ELR (cell line): ENCODE measurements at regions not wholly inside any gene's neighbourhood (a gene's known extent, or its start where the extent isn't known, plus 50 kb on each side); places are given as distances from the start of the nearest gene placed in this dataset.
A peak's percentile ranks its signal among the peaks of the same experiment; 100 is the strongest.
"Not testable (repeated sequence)": the region's sequence is repeated elsewhere in the genome, so short reads cannot be mapped to it uniquely, and the experiment has no call there.

Experiments
- DNase-seq: peaks from one replicate; pipeline ENCODE4 v3.0.0-alpha.2; 2015; ENCODE audit warnings: low read depth

GRCh38 chr2:236773206-236773605 lies 203.6 kb downstream of the ACKR3 start:
- no peak for DNase-seq

DNA sequence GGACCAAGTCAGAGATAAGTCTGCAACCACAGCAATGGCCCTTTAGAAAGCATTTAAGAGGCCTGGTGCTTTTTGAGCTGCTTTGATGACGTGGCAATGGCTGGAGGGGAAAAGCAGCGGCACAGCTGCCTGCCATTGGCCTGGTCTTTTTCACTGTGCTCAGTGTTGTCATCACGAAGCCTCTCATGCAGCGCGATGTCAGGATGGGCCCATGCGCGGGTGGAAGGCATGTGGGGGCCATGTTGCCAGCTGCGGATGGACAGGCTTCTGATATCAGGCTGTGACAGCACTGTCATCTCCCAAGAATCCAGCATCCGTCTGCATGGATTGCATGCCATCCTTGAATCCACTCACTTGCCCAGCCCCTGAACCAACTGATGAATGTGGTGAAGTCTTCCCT lies 204.5 kb downstream of the ACKR3 start:
- DNase-seq, result no peak

DNA sequence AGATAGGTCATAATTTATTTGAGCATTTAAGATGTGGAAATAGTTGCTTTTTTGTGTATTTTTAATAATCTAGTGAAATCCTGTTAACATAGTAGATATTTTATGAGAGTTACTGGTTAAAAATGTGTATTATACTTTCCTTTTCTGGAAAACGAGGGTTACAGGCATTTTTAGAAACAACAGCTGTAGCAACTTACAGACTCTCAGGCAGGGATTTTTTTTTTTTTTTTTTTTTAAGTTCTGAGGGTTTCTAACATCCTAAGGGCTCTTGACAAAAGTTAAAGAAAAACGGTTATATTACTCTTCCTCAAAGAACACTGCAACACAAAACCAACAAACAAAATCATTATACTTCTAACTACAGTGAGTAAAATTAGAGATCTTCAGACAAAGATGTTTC lies 205.9 kb downstream of the ACKR3 start:
- no peak for DNase-seq

DNA sequence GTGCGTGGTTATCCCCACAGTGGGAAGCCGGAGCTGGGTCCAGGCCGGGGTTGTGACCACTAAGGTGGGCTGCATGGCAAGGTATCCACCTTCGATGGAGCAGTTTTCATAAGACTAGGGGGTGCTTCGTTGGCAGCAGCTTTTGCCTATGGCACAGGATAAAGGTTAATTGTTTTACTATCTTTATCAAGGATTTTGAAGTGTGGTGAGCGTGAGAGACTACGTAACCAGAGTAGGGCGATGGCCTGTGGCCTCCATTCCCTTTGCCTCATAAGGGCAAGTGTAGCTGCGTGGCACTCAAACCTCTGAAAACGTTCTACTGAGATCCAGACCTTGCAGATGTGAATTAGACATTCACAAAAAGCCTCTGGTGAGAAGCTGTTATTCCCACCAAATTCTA lies 206.6 kb downstream of the ACKR3 start:
- DNase-seq, result no peak

- DNase-seq, result peak; percentile 73
These were observed 207.1 kb downstream of the ACKR3 start for GRCh38 chr2:236776695-236777251.

GRCh38 chr2:236777408-236777807 lies 207.8 kb downstream of the ACKR3 start:
- no peak for DNase-seq

DNA sequence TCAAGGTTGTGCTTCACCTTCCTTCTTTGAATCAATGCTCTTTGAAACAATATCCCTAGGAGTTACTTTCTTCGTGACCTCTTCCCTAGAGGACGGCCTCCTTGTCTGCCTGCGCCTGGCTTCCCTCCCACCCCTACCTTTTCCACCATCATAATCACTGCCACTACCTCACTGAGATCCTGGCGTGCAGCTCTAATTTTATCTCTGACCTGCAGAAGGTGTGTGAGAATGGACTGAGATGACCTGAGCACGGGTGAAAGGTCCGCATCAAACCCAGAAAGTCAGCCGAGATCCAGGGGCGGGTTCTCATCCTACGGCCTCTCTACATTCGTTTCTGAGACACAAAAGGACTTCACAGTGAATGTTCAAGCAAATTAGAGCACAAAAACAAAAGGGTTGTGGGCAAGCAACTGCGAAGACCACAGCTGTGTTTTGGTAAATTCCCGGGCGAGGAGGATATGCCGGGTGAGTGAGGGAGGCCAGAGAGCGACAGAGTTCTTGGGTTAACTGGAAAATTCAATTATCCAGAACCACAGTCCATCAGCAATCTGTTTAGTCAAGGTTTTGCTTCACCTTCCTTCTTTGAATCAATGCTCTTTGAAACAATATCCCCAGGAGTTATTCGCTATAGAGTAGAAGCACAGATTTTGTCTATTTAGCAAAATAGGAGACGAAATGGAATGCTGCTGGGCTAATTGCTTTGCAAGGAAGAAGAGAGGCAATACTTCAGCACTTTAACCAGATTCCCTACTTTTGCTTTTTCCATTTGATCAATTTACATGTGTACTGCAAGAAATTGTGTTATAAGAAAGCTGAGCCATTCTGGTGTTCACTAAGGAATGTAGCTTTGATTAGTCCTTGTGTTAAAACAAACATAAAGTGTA lies 212.6 kb downstream of the ACKR3 start:
- no peak for DNase-seq

GRCh38 chr2:236782938-236783337 lies 213.3 kb downstream of the ACKR3 start:
- DNase-seq, result peak; percentile 50

DNA sequence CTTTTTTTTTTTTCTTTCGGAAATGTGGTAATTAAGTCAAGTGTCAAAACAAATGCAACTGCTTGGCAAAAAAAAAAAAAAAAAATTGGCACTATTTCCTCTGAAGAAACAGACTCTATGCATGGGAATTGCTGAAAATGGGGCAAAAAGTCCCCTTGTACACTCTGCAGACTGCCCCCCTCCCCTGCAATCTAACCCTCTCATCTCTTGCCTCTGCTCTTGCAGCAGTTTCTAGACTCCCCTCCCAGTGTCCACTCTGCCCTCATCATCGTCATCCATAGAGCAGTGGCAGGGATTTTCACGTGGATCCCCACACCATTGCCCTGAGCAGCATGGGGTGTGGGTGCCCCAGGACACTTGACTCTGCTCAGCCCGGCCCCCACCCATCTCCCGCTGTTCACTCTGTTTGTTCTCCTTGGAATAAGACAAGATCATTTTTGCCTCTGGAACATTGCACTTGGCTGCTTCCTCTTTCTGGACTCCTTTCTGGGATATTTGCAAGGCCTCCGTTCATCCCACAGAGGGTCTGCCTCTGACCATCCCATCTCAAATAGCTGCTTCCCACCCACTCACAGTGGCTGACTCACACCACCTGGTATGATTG lies 213.9 kb downstream of the ACKR3 start:
- no peak for DNase-seq

- DNase-seq, result no peak
These were observed 216.0 kb downstream of the ACKR3 start for GRCh38 chr2:236785611-236786057.

- no peak for DNase-seq
These were observed 217.1 kb downstream of the ACKR3 start for GRCh38 chr2:236786751-236787150.

GRCh38 chr2:236787376-236787775 lies 217.8 kb downstream of the ACKR3 start:
- DNase-seq, result not testable (repeated sequence)

DNA sequence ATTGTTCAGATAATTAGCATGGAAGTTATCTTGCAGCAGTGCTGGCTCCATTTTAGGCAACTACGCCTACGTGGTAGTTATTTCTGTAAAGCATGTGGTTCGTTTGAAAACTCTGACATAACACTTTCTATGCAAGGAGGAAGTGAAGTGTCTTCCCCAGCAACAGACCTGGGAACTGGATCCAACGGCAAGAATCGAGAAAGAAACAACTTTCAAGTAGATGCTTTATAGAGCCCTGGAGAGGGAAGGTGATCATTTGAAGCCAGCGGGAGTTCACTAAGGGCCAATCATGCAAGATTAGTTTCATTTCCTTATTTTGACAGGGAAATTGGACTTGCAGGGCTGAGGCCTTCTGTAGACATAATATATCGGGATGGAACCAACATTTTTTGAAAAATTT lies 218.3 kb downstream of the ACKR3 start:
- DNase-seq, result no peak

DNA sequence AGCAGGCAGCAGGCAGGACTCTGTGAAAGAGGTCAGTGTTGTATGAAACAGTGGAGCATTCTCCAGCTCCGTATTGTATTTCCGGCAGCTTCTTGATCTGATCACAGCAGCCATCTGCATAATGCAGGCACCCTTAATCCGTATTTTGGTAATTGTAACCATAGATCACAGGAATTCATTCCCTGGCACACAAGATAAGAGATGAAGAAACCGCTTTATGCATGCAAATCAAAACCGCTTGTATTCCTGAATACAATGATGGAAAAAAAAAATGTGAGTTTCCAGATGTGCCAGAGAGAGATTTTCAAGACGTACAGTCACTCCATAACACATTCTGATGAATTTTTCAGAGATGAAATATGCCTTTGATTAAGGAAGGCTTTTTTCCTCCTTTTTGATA lies 221.3 kb downstream of the ACKR3 start:
- DNase-seq, result no peak

DNA sequence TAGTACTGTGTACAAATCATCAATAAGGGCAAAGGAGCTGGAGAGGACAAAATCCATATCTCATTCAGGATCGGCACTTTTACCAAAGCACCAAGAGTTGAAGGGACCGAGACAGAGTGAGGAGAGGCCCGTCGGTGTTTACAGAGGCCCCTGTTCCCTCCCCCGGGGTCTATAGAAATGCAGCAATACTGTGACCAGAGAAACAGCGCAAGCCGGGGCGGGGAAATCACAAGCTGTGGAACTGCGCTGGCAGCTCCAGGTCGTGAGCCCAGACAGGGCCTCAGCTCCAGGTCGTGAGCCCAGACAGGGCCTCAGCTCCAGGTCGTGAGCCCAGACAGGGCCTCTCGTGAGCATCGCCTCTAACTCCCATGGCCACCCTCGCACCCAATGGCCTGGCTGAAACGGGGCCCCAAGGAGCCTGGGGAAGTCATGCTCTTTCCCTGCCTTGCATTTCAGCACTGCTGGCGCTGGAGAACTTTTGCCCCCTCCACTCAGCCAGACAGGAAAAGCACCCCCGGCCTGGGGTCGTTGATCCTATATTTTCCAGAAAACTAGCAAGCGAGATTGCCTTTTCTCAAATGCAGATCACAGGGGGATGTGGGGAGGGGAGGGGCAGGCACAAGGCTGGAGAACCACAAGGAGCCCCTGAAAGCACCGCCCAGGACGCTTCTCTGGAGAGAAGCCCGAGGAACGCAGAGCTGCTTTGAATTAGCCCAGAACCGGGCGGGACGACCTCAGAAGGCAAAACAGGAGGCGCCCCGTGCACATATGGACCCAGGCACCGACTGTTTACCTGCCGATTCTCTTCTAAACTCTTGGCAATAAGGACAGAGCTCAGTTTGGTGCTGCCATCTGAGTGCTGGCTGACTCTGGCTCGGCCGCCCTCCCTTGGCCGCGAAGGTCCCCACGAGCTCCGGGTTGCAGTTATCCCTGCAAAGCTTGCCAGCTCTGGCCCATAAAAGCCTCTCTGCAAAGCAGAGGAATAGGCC lies 223.7 kb downstream of the ACKR3 start:
- no peak for DNase-seq

DNA sequence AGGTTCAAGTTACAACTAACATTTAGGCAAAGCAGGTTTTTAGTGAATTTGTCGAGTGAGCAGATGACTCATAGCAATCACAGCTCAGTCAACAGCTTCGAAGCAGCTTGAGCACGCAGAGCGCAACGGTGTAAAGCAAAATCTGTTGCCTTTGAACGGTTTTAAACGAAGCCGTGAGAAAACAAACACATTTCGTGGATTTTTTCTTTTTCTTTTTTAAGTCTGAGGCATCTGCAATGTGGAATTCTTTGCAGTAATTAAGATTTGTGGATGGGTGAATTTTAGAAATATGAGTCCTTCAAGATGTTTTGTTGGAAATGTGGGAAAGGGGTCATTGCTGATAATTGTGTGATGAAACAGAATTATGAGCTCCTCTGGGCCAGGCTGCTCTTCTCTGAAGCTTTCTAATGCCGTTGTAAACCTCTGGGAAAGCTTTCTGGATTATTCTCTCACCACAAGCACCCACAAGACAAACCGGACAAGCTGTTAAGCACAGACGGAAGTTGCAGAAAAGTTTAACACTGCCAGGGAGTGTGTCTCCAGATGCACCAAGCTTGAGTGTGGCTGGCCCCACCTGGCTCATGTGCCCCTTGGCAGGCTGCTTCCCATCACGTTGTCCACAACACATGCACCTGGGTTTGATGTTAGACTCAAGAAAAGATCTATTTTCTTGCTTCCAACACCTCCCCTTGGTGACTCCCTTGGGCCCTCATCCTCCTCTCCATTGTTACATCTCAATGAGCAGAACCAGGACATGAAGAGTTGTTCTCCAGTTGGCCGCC lies 224.7 kb downstream of the ACKR3 start:
- no peak for DNase-seq

- DNase-seq, result no peak
These were observed 225.7 kb downstream of the ACKR3 start for GRCh38 chr2:236795169-236795860.

GRCh38 chr2:236795861-236796219 lies 226.2 kb downstream of the ACKR3 start:
- no peak for DNase-seq

- no peak for DNase-seq
These were observed 226.6 kb downstream of the ACKR3 start for GRCh38 chr2:236796236-236796635.

DNA sequence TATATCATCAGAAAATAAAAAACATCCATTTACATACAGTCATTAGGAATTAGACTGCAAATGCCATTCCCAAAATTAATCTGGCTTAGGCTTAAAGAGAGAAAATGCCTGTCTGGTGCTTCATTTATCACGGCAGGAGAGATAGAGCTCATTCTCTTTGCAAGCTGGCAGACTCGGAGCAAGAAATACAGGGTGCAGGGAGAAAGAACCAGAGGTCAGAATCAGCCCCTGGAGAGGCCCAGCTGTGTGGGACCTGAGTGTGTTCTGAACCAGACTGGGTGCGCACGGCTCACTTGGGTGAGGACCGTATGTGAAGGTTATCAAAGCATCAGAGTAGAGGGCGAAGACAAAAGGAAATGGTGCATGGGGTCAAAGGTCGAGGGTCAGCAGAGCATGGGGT lies 227.8 kb downstream of the ACKR3 start:
- DNase-seq, result no peak

DNA sequence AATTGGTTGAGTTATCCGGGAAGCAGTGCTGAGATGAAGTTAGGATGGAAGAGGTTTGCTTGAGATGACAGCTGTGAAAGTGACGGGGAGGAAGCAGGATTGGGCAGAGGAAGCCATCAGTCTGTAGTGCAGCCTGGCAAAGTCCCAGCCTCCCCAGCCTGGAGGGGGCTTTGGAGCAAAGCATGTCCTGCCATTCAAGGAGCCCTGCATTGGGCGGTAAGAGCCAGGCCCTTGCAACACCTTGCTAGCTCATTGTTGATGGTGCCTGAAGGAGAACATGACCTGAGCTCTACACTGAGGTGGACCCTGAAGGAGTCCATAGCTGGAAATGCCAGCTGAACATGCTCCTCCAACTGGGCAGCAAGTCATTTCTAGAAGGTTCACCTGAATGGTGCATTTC lies 228.9 kb downstream of the ACKR3 start:
- no peak for DNase-seq
